GM21825 (cell line): ENCODE measurements at regions not wholly inside any gene's neighbourhood (a gene's known extent, or its start where the extent isn't known, plus 50 kb on each side); places are given as distances from the start of the nearest gene placed in this dataset.

Experiments
- ATAC-seq: cut with Tn5 transposase; IDR thresholded peaks from one replicate; pipeline ENCODE4 v1.9.1; 2021; ENCODE audit warnings: mild to moderate bottlenecking, moderate library complexity; ENCODE audit not compliant: unreplicated experiment

- ATAC-seq: no peak
Observed at GRCh38 chr7:34269084-34269483, 363.7 kb downstream of the BMPER start.

- no peak for ATAC-seq
Observed at GRCh38 chr7:34275624-34276023, 370.3 kb downstream of the BMPER start.

- ATAC-seq: no peak
Observed at GRCh38 chr7:34277016-34277802, 371.9 kb downstream of the BMPER start.

- no peak for ATAC-seq
Observed at GRCh38 chr7:34277803-34278199, 372.5 kb downstream of the BMPER start.

GRCh38 chr7:34281260-34281659 lies 375.9 kb downstream of the BMPER start:
- ATAC-seq: no peak

GRCh38 chr7:34282271-34282670 lies 375.7 kb upstream of the NPSR1 start:
- ATAC-seq: no peak

GRCh38 chr7:34296663-34297062 lies 361.4 kb upstream of the NPSR1 start:
- no peak for ATAC-seq

GRCh38 chr7:34298492-34299013 lies 359.5 kb upstream of the NPSR1 start:
- no peak for ATAC-seq

- ATAC-seq: no peak
Observed at GRCh38 chr7:34299066-34299465, 359.0 kb upstream of the NPSR1 start.

GRCh38 chr7:34307540-34307939 lies 350.5 kb upstream of the NPSR1 start:
- no peak for ATAC-seq

- no peak for ATAC-seq
Observed at GRCh38 chr7:34308595-34308994, 349.4 kb upstream of the NPSR1 start.

GRCh38 chr7:34309116-34309515 lies 348.9 kb upstream of the NPSR1 start:
- ATAC-seq: no peak

- ATAC-seq: no peak
Observed at GRCh38 chr7:34309584-34309983, 348.4 kb upstream of the NPSR1 start.

- no peak for ATAC-seq
Observed at GRCh38 chr7:34311591-34311990, 346.4 kb upstream of the NPSR1 start.

- no peak for ATAC-seq
Observed at GRCh38 chr7:34312624-34313023, 345.4 kb upstream of the NPSR1 start.

GRCh38 chr7:34313289-34313688 lies 344.7 kb upstream of the NPSR1 start:
- ATAC-seq: no peak

- no peak for ATAC-seq
Observed at GRCh38 chr7:34315032-34315431, 343.0 kb upstream of the NPSR1 start.

- ATAC-seq: no peak
Observed at GRCh38 chr7:34317039-34317438, 341.0 kb upstream of the NPSR1 start.

- no peak for ATAC-seq
Observed at GRCh38 chr7:34320412-34320811, 337.6 kb upstream of the NPSR1 start.

GRCh38 chr7:34320926-34321661 lies 336.9 kb upstream of the NPSR1 start:
- ATAC-seq: peak; percentile 84

- no peak for ATAC-seq
Observed at GRCh38 chr7:34322841-34323240, 335.2 kb upstream of the NPSR1 start.

- no peak for ATAC-seq
Observed at GRCh38 chr7:34327681-34328080, 330.3 kb upstream of the NPSR1 start.
